ENCODE measurements at regions not wholly inside any gene's neighbourhood (a gene's known extent, or its start where the extent isn't known, plus 50 kb on each side); places are given as distances from the start of the nearest gene placed in this dataset.

- no peak for DNase-seq (ENCODE audit: low spot score)
Measured at GRCh38 chr11:26086028-26086427, 245.9 kb upstream of the ANO3 start.

GRCh38 chr11:26087120-26087935 is 244.6 kb upstream of the ANO3 start:
- DNase-seq (ENCODE audit: low spot score) = no peak

GRCh38 chr11:26088391-26088790 is 243.5 kb upstream of the ANO3 start:
- DNase-seq (ENCODE audit: low spot score) = no peak

- no peak for DNase-seq (ENCODE audit: low spot score)
Measured at GRCh38 chr11:26090651-26091050, 241.3 kb upstream of the ANO3 start.

- DNase-seq (ENCODE audit: low spot score) = no peak
Measured at GRCh38 chr11:26093206-26093605, 238.7 kb upstream of the ANO3 start.

GRCh38 chr11:26095340-26095739 is 236.6 kb upstream of the ANO3 start:
- DNase-seq (ENCODE audit: low spot score) = no peak

- DNase-seq (ENCODE audit: low spot score) = no peak
Measured at GRCh38 chr11:26096451-26096850, 235.5 kb upstream of the ANO3 start.

GRCh38 chr11:26102325-26102724 is 229.6 kb upstream of the ANO3 start:
- DNase-seq (ENCODE audit: low spot score) = no peak

- no peak for DNase-seq (ENCODE audit: low spot score)
Measured at GRCh38 chr11:26105762-26106423, 226.0 kb upstream of the ANO3 start.

- DNase-seq (ENCODE audit: low spot score) = no peak
Measured at GRCh38 chr11:26106726-26107125, 225.2 kb upstream of the ANO3 start.

- DNase-seq (ENCODE audit: low spot score) = no peak
Measured at GRCh38 chr11:26109658-26110368, 222.1 kb upstream of the ANO3 start.

GRCh38 chr11:26112264-26112663 is 219.7 kb upstream of the ANO3 start:
- no peak for DNase-seq (ENCODE audit: low spot score)

- DNase-seq (ENCODE audit: low spot score) = no peak
Measured at GRCh38 chr11:26121466-26121865, 210.5 kb upstream of the ANO3 start.

GRCh38 chr11:26126741-26127140 is 205.2 kb upstream of the ANO3 start:
- DNase-seq (ENCODE audit: low spot score) = no peak

GRCh38 chr11:26127336-26127735 is 204.6 kb upstream of the ANO3 start:
- no peak for DNase-seq (ENCODE audit: low spot score)

GRCh38 chr11:26131406-26131805 is 200.5 kb upstream of the ANO3 start:
- no peak for DNase-seq (ENCODE audit: low spot score)

GRCh38 chr11:26134053-26134452 is 197.9 kb upstream of the ANO3 start:
- DNase-seq (ENCODE audit: low spot score) = no peak

GRCh38 chr11:26134481-26135355 is 197.2 kb upstream of the ANO3 start:
- no peak for DNase-seq (ENCODE audit: low spot score)

- DNase-seq (ENCODE audit: low spot score) = no peak
Measured at GRCh38 chr11:26137651-26138050, 194.3 kb upstream of the ANO3 start.

GRCh38 chr11:26142891-26143290 is 189.0 kb upstream of the ANO3 start:
- DNase-seq (ENCODE audit: low spot score) = no peak

GRCh38 chr11:26143566-26144290 is 188.2 kb upstream of the ANO3 start:
- DNase-seq (ENCODE audit: low spot score) = no peak
